22Rv1 (cell line): ENCODE measurements at regions not wholly inside any gene's neighbourhood (a gene's known extent, or its start where the extent isn't known, plus 50 kb on each side); places are given as distances from the start of the nearest gene placed in this dataset.

Experiments used
- CTCF ChIP-seq: fragments of 450-650 bp; IDR thresholded peaks from 2 replicates; pipeline ENCODE4 v1.5.1; 2017; ENCODE audit warnings: mild to moderate bottlenecking
- ZFX ChIP-seq: fragments of 450-650 bp; IDR thresholded peaks from 2 replicates; pipeline ENCODE4 v1.6.1; 2017; ENCODE audit warnings: antibody characterized with exemption, borderline replicate concordance

DNA sequence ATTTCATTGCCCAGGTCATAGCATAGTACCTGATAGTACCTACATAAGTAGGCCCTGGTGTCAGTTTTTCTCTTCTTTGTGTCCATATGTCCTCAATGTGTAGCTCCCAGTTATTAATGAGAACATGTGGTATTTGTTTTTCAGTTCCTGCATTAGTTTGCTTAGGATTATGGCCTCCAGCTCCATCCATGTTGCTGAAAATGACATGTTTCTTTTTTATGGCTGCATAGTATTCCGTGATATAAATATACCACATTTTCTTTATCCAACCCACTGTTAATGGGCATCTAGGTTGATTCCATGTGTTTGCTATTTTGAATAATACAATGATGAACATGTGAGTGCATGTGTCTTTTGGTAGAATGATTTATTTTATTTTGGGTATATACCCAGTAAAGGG, 641.6 kb downstream of the RFPL4B start:
- no peak for TF ChIP-seq CTCF
- TF ChIP-seq ZFX = no peak
